GM18873 (cell line): ENCODE measurements at regions not wholly inside any gene's neighbourhood (a gene's known extent, or its start where the extent isn't known, plus 50 kb on each side); places are given as distances from the start of the nearest gene placed in this dataset.

Experiments
- ATAC-seq: cut with Tn5 transposase; IDR thresholded peaks from one replicate; pipeline ENCODE4 v1.9.1; 2021; ENCODE audit warnings: mild to moderate bottlenecking, moderate library complexity, moderate number of reproducible peaks; ENCODE audit not compliant: unreplicated experiment, low FRiP score

GRCh38 chr5:39863926-39864552 is 439.3 kb upstream of the DAB2 start:
- ATAC-seq, result no peak

- no peak for ATAC-seq
Observed at GRCh38 chr5:39857041-39857440, 432.3 kb upstream of the DAB2 start.

- ATAC-seq, result no peak
Observed at GRCh38 chr5:39854771-39855410, 430.1 kb upstream of the DAB2 start.

- ATAC-seq, result no peak
Observed at GRCh38 chr5:39850291-39850690, 425.5 kb upstream of the DAB2 start.

- ATAC-seq, result no peak
Observed at GRCh38 chr5:39846144-39846543, 421.4 kb upstream of the DAB2 start.

GRCh38 chr5:39843767-39844166 is 419.0 kb upstream of the DAB2 start:
- ATAC-seq, result no peak

GRCh38 chr5:39835371-39835770 is 410.6 kb upstream of the DAB2 start:
- no peak for ATAC-seq

GRCh38 chr5:39829441-39829840 is 404.7 kb upstream of the DAB2 start:
- no peak for ATAC-seq

GRCh38 chr5:39826051-39826450 is 401.3 kb upstream of the DAB2 start:
- no peak for ATAC-seq

- ATAC-seq, result no peak
Observed at GRCh38 chr5:39825301-39825700, 400.5 kb upstream of the DAB2 start.

GRCh38 chr5:39822020-39822419 is 397.2 kb upstream of the DAB2 start:
- no peak for ATAC-seq

GRCh38 chr5:39816866-39817265 is 392.1 kb upstream of the DAB2 start:
- no peak for ATAC-seq

GRCh38 chr5:39816156-39816845 is 391.5 kb upstream of the DAB2 start:
- no peak for ATAC-seq

GRCh38 chr5:39815711-39816110 is 390.9 kb upstream of the DAB2 start:
- no peak for ATAC-seq

- ATAC-seq, result no peak
Observed at GRCh38 chr5:39811381-39811780, 386.6 kb upstream of the DAB2 start.

- no peak for ATAC-seq
Observed at GRCh38 chr5:39808656-39809055, 383.9 kb upstream of the DAB2 start.

- no peak for ATAC-seq
Observed at GRCh38 chr5:39801306-39801705, 376.5 kb upstream of the DAB2 start.

- ATAC-seq, result no peak
Observed at GRCh38 chr5:39800042-39800601, 375.3 kb upstream of the DAB2 start.

- ATAC-seq, result no peak
Observed at GRCh38 chr5:39799242-39799641, 374.5 kb upstream of the DAB2 start.

GRCh38 chr5:39794513-39795210 is 369.9 kb upstream of the DAB2 start:
- ATAC-seq, result no peak

GRCh38 chr5:39785410-39785809 is 360.6 kb upstream of the DAB2 start:
- ATAC-seq, result no peak
